NCI-H2171 (cell line): ENCODE measurements at regions not wholly inside any gene's neighbourhood (a gene's known extent, or its start where the extent isn't known, plus 50 kb on each side); places are given as distances from the start of the nearest gene placed in this dataset.
A peak's percentile ranks its signal among the peaks of the same experiment; 100 is the strongest.

Experiments
- DNase-seq: peaks from one replicate; lab custom pipeline; 2025; lab: John Stamatoyannopoulos, UW

DNA sequence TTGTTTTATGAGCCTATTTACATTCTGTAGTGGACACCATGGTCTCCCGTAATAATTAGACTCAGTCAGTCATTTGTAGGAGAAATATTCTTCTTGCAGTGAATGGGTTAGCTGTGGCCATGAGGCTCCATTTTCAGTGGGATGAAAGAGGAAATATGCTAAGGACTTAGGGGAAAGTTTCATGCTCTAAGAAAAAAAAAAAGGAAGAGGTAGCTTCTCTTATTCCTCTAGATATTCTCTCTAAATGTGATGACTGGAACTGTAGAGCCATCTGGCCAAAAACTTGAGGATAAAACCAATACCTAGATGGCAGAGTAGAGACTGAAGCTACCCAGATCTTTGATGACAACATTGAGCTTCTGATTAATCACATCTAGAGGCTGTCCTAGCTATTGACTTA lies 75.8 kb upstream of the SESN3 start:
- no peak for DNase-seq

DNA sequence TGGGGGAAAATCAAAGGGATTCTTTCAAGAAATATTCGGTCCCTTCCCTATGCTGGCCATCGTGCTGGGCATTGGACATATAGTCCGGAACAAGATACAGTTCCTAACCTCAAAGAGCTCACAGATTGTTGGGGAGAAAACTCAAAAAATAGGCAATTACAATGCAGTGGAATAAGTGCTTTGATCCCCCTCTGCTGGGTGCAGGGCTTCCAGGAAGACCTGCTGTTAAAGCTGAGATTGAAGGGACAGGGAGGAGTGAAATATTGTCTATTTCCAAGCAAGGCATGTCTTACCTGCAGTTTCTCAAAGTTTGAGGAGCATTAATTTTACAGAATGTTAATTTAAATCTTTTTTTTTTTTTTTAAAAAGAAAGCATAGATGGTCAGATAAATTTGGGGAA lies 75.1 kb upstream of the SESN3 start:
- DNase-seq, result no peak

DNA sequence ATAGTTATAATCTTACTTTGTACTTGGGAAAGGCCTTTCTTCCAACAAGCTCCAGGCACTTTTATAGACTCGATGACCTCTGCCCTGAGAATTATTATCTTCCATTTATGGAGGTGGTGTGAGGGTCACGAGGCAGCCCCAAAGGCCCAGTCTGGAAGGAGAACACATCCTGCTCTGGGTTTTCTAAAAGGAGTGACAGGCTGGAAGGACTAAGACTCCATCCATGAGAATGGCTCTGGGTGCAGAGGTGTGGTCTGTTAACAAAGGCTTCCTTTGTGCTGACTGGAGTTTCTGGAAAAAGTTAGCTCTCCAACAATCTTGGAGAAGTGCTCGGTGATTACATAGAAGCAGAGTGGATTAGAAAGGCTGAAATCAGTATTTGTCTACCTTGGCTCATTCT lies 74.7 kb upstream of the SESN3 start:
- DNase-seq, result no peak

DNA sequence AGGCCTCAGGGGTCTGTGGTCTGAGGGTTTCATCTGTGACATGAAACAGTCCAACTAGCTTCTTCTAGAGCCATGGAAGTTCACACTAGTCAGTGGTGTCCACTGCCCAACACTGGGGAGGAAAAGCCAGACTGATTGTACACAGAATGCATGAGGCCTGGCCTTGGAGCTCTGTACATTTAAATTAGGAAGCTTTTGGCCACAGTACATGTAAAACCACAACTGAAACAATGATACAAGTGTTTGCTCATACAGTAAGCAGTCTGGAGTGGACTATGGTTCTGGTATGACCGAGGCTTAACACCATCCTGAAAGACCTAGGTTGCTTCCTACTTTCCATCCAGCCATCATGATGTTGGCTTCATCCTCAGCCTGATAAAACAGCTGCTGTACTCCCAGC lies 73.8 kb upstream of the SESN3 start:
- no peak for DNase-seq

DNA sequence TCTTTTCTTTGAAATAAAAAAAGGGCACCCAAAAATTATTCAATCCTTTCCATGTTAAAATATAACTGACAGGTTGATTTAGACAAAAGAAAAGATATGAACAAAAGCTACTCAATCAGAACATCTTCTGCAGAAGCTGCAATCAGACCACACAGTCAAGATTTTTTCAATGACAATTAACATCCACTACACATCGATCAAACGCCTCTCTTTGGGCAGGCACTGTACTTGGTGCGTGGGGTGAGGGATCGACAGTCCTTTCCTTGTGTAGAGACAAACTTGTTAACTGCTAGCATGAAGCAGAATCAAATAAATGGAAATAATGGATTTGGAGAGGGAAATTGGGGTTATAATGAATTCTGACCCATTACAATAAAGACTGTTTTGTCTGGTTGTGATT lies 71.2 kb upstream of the SESN3 start:
- no peak for DNase-seq

DNA sequence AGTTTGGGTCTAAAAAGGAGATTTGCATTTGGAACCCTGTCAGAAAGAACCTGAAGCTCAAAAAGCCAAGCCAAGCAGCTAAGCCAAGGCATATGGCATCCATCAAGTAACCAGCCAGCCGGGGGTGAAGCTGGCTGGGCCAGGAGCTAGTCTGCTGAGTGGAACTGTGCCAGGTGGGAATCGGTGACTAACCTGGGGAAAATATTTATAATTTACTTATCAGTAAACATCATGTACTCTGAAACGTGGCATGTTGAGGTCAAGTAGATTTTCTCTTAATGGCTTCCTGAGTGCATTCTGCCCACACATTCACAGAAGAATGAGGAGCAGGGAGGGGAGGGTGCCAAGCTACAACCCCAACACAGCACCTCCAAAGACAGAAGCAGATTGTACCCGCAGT lies 70.5 kb upstream of the SESN3 start:
- peak; percentile 9 for DNase-seq

DNA sequence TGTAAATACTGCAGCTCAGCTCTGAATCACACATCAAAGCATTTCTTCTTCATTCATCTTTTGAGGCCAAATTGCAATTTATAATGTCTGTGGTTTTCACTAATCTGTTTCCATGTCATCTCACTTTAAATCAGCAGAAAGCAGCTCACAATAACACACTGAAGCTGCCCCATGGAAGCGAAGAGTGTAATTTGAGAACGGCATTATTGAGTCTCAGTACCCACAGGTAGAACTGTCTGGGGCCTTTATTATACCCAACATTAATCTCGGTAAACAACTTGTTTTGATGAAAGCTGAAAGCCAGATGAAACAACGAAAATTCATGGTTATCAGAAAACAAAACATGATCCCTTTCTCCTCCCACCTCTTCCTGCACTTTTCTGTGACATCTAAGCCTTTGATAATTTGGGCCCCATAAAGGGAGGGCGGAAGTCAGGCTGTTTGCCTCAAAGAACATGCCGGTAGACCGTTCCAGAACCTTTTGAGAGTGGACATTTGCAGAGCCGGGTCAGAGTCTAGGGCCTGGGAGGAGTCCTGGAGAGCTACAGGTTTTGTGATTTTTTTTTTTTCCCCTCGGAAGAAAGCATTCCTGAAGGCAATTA lies 68.2 kb upstream of the SESN3 start:
- no peak for DNase-seq

DNA sequence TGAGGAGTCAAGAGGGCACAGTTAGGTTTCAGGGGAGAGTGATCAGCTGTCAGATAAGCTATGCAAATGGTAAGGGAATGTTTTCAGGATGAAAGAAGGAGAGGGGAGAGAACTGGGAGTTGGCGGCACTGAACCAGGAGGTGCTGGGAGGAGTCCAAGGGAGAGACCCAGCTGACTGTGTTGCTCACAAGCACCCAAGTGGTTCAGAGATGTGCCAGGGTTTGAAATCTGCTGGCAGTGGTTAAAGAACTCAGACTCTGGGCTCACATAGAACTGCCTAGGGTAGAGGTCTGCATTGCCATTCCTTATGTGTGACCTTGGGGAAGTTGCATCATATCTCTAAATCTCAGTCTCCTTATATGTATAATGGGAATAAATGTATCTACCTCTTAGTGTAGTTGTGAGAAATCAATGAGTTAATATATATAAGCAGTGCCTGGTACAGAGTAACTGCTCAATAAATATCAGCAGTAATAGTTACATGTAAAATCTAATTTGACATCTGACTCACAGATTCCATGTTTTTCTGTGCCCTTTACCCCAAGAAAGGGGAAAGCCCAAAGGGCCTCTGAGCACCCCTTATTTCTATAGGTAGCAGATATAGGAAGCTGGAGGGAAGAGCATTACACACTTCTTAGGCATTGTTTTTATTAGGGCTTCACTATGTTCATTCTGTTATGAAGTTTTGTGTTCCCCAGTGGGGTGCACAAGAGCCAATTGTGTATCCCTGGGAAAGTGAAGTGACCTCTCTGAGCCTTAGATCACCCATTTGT lies 66.9 kb upstream of the SESN3 start:
- no peak for DNase-seq

DNA sequence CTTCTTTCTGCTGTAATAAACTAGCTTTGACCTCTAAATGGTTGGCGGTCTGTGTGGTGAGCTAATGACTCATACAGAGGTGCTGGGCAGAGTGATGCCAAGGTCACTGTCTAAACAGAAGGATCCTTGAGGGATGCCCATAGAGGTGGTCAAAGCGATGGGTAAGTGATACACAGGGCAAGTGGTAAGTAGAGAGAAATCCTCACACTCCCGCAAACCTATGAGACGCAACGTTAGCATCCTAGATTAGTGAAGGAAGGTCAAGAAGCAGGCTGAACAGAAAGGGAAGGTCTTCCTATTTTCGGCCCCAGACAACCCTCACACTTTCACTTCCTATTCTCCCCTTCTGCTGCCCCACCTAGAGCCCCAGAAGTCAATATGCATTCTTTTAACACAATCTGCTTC lies 65.6 kb upstream of the SESN3 start:
- no peak for DNase-seq

DNA sequence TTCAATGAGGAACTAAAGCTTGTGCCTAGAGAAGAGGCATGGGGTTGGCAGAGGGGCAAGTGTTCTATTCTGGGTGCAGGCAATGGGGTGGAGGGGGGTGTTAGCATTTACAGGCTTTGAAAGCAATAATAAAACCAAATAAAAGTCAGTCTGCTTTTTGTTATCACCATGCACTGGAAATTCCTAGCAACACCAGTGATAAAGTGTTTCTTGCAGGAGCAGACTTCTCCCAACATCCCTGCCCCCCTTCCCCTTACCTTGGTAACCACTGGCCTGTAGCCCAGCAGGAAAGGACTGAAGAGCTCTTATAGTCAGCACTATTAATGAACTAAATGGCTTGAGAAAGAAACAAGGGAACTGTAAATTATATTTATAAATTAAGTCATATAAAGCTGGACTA lies 65.2 kb upstream of the SESN3 start:
- DNase-seq, result no peak

DNA sequence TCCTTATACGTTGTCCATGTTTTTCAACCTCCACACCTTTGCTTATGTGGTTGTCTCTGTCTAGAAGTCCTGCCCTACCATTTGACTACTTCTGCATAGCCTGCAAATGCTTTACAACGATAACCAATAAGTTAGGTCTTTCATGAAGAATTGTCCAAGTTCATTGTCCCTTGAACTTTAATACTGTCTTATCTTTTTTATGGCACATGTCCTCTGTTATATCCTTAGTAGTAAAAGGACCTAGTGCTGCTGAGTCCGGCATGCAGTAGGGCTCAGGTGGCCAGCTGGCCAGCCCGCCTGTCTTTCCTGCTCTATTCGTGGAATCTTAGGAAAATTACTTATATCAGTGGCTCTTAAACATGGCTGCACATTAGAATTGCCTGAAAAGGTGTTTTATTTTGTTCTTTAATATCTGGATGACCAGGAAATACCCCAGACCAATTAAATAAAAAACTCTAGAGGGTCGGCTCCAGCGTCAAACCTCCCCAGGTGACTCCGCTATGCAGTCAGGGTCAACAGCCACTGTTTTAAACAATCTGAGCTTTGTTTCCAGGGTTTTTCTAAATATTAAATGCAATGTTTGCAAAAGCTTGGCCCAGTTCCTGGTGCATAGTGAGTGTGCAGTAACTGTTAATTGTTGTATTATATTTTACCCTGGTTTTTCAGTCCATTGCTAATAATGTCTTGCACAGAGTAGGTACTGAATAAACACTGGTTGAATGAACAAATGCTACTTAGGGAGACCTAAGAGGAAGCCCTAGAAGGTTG lies 64.6 kb upstream of the SESN3 start:
- DNase-seq, result no peak

DNA sequence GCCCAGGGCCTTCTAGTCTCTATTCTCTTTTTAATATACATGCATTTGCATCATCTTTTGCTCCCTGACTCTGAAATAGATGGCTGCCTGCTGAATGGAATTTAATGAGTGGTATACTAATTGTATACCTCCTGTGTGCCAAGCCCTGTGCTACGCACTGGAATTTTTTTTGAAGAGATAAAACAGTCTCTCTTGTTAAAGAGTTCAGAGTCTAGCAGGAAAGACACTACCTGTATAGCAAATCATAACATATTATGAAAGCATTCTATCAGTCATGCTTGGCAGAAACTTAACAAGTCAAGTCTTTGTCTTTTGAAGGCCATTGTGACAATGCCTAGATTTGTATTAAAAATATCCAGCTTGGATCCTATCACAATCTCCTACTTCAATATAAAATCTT lies 63.7 kb upstream of the SESN3 start:
- DNase-seq, result no peak

DNA sequence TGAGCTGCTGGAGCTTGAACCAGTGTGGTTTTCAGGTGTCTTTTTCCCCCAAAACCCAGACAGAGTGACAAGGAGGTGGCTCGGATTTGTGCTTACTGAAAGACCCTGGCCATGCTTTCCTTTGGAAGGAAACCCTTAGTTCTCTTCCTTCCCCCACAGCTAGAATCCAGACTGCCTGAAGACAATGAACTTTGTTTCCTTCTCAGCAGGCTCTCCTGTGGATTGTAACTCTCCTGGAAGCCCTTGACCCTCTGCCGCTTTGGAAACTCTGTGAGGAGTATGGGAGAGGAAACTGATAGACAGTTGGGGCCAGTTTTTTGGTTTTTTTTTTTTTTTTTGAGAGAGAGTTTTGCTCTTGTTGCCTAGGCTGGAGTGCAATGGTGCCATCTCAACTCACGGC lies 62.1 kb upstream of the SESN3 start:
- DNase-seq, result no peak

DNA sequence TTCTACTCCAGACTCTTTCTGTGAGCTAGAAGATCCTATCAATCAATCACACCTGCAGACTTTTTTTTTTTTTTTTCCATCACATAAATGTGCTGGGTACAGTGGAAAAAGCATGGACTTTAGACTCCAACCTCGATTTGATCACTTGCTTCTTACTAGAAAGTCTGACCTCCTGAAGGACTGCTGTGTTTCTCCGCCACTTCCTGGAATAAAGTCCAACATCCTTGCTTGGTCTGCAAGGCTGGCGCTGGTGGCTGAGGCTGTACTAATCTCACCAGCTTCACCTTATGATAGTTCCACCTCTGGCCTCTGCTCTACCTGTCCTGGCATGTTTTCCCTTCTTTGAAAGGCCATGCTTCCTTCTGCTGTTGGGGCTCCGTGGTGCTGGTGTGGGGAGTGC lies 60.9 kb upstream of the SESN3 start:
- DNase-seq, result no peak

DNA sequence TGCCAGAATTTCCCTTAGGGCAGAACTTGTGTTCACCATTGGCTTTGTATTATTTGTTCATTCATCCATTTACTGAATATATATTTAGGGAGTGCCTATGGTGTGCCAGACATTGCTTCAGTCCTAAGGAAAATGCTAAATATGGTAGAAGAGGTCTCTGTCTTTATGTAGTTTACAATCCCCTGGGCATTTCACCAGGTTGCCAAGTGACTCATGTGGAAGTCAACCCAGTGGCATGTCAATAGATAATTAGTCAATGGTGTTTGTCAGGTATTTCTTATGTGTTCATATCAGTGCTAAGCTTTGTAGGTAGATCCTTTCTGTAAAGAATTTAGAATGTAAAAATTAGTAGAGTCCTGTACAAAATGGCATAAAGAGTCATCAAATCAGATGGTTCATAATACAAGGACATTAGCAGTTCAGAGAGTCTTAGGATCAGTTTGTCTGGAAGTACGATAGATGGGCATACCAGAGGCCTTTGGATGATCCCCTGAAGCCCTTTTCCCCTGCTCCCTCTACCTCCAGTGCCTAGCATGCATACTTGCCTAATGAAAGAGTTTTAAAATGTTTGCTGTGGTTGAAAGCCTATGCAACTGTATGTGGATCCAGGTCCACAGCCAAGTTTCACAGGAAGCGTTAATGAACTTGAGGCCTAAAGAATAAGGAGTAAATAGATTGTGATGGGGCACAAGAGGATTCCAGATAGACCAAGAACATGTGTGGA lies 58.5 kb upstream of the SESN3 start:
- DNase-seq, result no peak

DNA sequence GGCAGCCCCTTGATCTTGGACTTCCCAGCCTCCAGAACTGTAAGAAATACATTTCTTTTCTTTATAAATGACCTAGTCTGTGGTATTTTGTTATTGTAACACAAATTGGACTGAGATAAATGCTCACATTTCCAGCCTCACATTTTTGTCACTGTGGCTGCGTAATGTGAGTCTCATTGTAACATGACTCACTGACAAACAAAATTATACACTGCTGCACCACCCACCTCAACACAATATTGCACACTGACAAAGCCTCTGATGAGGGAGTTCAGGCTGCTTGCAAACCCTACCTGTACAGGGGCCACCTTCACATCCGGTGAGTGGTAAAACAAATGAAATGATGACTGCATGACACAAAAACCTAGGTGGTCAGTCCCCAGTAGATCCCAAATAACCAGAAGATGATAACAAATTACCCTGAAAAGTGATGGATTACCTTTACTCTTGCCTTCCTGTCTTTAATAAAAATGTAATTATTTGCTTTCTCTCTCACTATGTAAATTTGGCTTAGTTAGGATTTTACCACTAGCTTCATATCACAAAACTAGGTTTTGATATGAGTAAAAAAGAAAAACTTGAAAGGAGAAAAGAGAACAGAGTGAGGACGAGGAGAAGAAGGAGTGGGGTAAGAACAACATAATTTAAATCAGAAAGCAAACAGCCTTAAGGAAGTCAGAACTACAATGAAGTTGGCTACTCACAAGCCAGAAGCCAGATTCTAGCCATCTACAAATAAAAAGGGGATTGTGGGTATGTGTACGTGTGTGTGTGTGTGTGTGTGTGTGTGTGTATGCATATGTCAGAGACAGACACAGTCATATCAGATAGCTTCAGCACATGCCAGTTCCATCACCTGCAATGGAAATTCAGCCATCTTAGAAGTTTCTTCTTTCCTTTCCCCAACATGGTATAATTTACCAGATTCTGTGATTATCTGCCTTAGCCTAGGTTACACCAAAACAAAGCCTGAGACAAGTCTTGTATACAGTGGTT lies 53.4 kb upstream of the SESN3 start:
- DNase-seq, result no peak

DNA sequence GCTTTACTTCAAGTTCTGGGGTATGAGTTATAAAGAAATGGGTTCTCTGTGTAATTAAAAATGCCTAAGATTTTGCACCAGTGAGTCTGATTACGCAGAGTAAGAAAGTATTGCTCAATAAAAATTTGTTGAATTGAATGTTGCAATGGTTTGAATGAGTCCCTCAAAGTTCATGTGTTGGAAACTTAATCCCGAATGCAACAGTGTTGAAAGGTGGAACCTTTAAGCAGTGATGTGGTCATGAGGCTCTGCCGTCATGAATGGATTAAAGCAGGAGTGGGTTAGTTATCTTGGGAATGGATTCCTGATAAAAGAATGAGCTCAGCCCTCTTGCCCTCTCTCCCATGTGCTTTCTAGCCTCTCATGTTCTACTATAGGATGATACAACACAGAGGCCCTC lies 52.6 kb upstream of the SESN3 start:
- no peak for DNase-seq

DNA sequence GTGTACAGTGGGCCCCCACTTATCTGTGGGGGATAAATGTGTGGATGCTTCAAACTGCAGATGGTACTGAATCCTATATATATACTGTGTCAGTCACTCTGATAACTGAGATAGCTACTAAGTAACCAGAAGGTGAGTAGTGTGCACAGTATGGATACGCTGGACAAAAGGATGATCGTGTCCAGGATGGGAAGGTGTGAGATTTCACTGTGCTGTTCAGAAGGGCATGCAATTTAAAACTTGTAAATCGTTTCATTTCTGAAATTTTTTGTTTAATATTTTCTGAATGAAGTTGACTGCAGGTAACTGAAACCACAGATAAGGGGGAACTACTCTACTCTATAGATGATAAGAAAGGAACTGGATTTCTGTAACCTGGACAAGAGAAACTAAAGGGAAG lies 52.1 kb upstream of the SESN3 start:
- DNase-seq, result no peak

DNA sequence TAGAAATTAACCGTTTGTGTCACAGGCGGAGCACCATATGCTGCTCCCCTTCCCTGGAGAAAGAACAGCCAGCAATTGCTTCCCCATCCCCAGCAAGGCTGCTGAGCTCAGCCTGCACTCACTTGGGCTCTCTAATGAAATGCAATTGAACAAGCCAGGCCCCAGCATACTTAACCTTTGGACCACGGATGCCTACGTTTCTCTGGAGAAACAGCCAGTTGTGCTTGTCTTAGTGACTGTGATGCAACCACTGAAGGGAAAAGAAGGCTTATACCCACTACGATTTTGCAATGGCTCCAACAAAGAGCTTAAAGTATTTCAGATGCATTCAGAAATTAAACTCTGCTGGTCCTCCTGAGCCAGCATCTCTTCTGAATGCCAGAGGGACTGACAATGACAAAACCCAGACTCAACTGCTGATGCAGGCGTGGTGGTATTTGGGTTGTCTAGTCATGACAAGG lies 51.3 kb upstream of the SESN3 start:
- no peak for DNase-seq
